ENCODE measurements at regions not wholly inside any gene's neighbourhood (a gene's known extent, or its start where the extent isn't known, plus 50 kb on each side); places are given as distances from the start of the nearest gene placed in this dataset.

GRCh38 chr6:165936096-165936495 is 231.6 kb downstream of the TBXT start:
- no peak for DNase-seq (ENCODE audit: low spot score)
- H3K27me3 ChIP-seq (ENCODE audit: insufficient read depth) = no peaks in the 10 kb centered on the region
- no peak overlapping the region for H2AFZ ChIP-seq
- H3K4me1 ChIP-seq (ENCODE audit: insufficient read depth) = no peaks in the 10 kb centered on the region
- H3K27ac ChIP-seq (ENCODE audit: low read depth) = no peak overlapping the region
- ATAC-seq = no peak
- Mint-ChIP-seq H3K27ac (no peak overlapping the region), H3K4me1 (no peaks in the 10 kb centered on the region), H3K4me3 (no peak overlapping the region), H3K27me3 (ENCODE audit: insufficient read depth, low read depth, poor library complexity) (peaks cover 5% of the 10 kb centered on the region), H3K9me3 (no peaks in the 10 kb centered on the region), H3K36me3 (ENCODE audit: low read depth) (no peaks in the 10 kb centered on the region)
- no peaks in the 10 kb centered on the region for H4K20me1 ChIP-seq (replicated peaks; ENCODE audit: insufficient read depth)
- H3K4me3 ChIP-seq = no peak overlapping the region
- H3K9me2 ChIP-seq (ENCODE audit: insufficient read depth) = peaks cover 8% of the 10 kb centered on the region; the same call in 1 of the 2 replicates
- no peak for TF ChIP-seq REST (IDR thresholded peaks at IDR 0.05; ENCODE audit: unreplicated experiment)
- TF ChIP-seq CTCF (conservative IDR thresholded peaks at IDR 0.05; ENCODE audit: low read depth in 2 of 2) = no peak
- TF ChIP-seq ZNF462 (CRISPR knock-in tag; IDR thresholded peaks at IDR 0.05) = no peak
- H3K4me2 ChIP-seq = no peak overlapping the region
- H3F3A ChIP-seq (replicated peaks; ENCODE audit: low read depth) = no peaks in the 10 kb centered on the region
- H3K36me3 ChIP-seq (ENCODE audit: insufficient read depth) = no peaks in the 10 kb centered on the region
- no peaks in the 10 kb centered on the region for H3K79me2 ChIP-seq (replicated peaks; ENCODE audit: insufficient read depth)

All from GM23338 (cell line).